Central memory CD8-positive, alpha-beta T cell (primary cell): ENCODE measurements at regions not wholly inside any gene's neighbourhood (a gene's known extent, or its start where the extent isn't known, plus 50 kb on each side); places are given as distances from the start of the nearest gene placed in this dataset.
"Not testable (repeated sequence)": the region's sequence is repeated elsewhere in the genome, so short reads cannot be mapped to it uniquely, and the experiment has no call there.

ENCODE experiments used
- ATAC-seq: fragments of 150-1000 bp; cut with Tn5 transposase; replicated peaks from 2 replicates; pipeline ENCODE4 v1.10.0; 2022; ENCODE audit warnings: mild to moderate bottlenecking, moderate FRiP score, moderate number of reproducible peaks; ENCODE audit not compliant: poor library complexity, severe bottlenecking; ENCODE audit errors: extremely low read depth
- DNase-seq, 2 donors: peaks; one replicate each; pipeline ENCODE4 v3.0.0; 2021; ENCODE audit warnings: low spot score in 2 of 2
- H3K27ac Mint-ChIP-seq: one replicate; pipeline ENCODE4 v1.8.0; 2022; ENCODE audit warnings: low read depth, mild to moderate bottlenecking, moderate library complexity, mixed read lengths
- H3K27me3 Mint-ChIP-seq: one replicate; pipeline ENCODE4 v1.8.0; 2022; ENCODE audit warnings: mixed read lengths
- H3K36me3 Mint-ChIP-seq: one replicate; pipeline ENCODE4 v1.8.0; 2022; ENCODE audit warnings: mild to moderate bottlenecking, moderate library complexity, mixed read lengths; ENCODE audit not compliant: insufficient read depth
- H3K4me1 Mint-ChIP-seq: one replicate; pipeline ENCODE4 v1.8.0; 2022; ENCODE audit warnings: mixed read lengths
- H3K4me3 Mint-ChIP-seq: one replicate; pipeline ENCODE4 v1.8.0; 2022; ENCODE audit warnings: mild to moderate bottlenecking, moderate library complexity, mixed read lengths
- H3K9me3 Mint-ChIP-seq: one replicate; pipeline ENCODE4 v1.8.0; 2022; ENCODE audit warnings: mixed read lengths

DNA sequence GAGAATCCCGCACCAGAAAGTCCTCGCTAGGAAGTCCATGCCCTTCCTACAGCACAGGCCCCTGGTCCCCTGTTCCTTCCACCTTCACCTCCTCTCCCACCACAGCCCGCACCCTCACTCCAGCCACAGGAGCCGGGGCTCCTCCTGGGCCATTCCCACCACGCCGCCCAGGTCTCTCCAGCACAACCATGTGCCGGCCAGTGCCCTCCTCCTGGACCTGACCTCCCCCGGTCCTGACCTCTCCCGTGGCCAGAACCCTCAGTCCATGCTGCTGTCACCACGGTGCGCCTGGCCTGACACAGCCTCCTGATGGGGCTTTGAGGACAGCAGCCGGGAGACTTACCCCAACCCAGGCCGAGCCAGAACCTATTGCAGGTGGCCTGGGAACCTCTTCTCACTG lies 1446.6 kb upstream of the TPTE start:
- not testable (repeated sequence) for H3K27me3 Mint-ChIP-seq, H3K27ac Mint-ChIP-seq, H3K9me3 Mint-ChIP-seq, H3K4me1 Mint-ChIP-seq, H3K36me3 Mint-ChIP-seq, ATAC-seq, DNase-seq, H3K4me3 Mint-ChIP-seq

DNA sequence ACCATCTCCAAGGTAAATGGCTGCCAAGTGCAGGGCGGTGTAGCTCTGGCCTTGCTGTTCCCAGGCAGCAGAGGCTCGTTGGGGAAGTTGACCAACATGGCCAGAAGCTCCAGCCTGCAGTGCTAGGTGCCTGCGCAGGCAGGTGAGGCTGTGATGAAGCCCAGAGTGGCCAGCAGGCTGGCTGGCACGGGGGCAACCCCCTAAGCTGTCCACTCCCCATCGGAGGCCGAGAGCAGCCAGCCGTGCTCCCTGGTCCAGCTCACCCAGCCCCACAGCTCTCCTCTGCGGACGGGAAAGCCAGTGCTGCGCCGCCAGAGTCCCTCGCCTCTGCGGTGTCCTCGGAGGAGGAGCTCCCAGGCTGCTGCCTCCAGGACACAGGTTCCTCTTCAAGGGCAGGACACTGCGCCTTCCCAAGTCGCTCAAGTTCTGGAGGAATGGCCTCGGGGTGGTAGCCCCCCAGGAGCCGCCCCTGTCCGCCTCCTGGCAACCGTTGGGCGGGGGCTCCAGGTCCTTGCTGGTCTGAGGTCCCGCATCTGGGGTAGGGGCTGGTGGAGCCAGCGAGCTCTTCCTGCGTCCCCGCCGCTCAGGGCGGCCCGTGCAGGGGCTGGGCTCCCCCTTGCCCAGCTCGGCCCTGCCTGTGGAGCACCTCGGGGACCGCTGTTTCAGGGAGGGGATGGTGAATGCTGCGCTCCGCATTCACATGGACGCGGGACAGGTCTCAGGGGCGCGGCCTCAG lies 1438.1 kb upstream of the TPTE start:
- not testable (repeated sequence) for H3K36me3 Mint-ChIP-seq, H3K27ac Mint-ChIP-seq, H3K9me3 Mint-ChIP-seq, ATAC-seq, DNase-seq, H3K27me3 Mint-ChIP-seq, H3K4me1 Mint-ChIP-seq, H3K4me3 Mint-ChIP-seq

DNA sequence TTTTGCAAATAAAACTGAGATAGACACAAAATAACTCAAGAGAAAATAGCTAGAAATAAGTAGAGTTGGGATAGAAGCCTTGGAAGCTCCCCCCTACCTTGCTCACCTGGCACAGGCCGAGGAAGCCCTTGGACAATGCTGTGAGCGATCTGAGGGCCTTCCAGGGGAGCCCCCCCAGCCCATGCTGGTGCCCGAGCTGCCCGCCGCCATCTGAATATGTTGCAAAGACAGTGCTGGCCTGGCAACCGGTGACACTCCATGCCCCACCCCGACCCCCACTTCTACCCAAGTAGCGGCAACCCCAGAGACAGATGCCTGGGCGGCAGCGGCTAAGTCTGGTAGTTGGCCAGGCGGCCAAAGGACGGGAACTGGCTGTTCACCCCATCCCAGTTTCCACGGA lies 1435.1 kb upstream of the TPTE start:
- not testable (repeated sequence) for DNase-seq, H3K4me3 Mint-ChIP-seq, H3K36me3 Mint-ChIP-seq, H3K27me3 Mint-ChIP-seq, ATAC-seq, H3K9me3 Mint-ChIP-seq, H3K4me1 Mint-ChIP-seq, H3K27ac Mint-ChIP-seq

DNA sequence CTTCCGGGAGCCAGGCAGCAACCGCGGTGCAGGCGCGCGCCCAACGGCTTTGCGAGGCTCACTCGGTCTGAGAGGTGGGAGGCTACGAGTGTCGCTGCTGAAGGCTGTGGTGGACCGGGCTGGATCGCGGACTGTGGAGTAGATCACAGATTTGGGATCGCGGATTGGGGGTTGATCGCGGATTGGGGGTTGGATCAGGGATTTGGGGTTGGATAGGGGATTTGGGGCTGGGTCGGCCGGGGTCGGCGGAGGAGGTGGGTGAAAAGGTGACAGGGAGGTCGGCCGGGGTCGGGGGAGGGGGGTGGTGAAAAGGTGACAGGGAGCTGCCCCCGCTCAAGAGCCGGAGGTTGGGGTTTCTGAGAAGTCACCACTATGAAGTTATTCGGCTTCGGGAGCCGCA lies 1433.6 kb upstream of the TPTE start:
- not testable (repeated sequence) for H3K27ac Mint-ChIP-seq, H3K27me3 Mint-ChIP-seq, H3K4me1 Mint-ChIP-seq, H3K9me3 Mint-ChIP-seq, H3K36me3 Mint-ChIP-seq, H3K4me3 Mint-ChIP-seq, DNase-seq, ATAC-seq

DNA sequence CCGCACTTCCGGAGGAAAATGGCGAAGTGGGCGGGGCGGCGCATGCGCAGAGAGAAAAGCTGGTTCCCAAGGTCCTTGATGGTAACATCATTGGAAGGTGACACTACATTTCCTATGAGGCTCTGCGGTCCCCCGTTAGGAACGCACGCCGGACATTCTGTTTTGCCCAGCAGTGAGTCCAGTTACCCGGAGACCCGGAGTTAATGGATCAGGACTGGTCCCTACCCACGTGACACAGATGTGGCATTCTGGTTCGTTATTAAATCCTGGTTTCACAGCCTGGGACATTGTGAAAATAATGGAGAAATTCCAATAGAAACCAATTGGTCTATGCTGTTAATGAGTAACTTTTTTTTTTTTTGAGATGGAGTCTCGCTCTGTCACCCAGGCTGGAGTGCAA lies 1391.6 kb upstream of the TPTE start:
- not testable (repeated sequence) for DNase-seq, H3K4me1 Mint-ChIP-seq, H3K27me3 Mint-ChIP-seq, H3K9me3 Mint-ChIP-seq, H3K4me3 Mint-ChIP-seq, ATAC-seq, H3K27ac Mint-ChIP-seq, H3K36me3 Mint-ChIP-seq

DNA sequence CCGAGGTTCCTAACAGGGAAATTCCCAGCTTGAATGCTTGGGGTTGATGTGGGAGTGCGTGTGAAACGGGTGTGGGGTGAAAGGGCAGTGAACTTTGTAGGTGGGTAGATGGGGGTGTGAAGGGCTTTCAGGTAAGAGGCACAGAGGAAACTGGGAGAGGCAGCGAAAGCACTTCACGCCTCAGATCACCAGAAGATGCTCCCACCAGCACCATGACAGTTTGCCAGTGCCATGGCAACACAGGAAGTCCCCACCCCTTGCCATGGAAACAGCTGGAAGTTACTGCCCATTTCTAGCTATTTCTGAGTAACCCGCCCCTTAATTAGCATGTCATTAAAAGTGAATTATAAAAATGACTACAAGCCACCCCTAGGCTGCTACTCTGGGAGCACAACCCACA lies 1390.6 kb upstream of the TPTE start:
- not testable (repeated sequence) for H3K27me3 Mint-ChIP-seq, H3K36me3 Mint-ChIP-seq, H3K4me3 Mint-ChIP-seq, H3K9me3 Mint-ChIP-seq, ATAC-seq, DNase-seq, H3K27ac Mint-ChIP-seq, H3K4me1 Mint-ChIP-seq
